ENCODE measurements at regions not wholly inside any gene's neighbourhood (a gene's known extent, or its start where the extent isn't known, plus 50 kb on each side); places are given as distances from the start of the nearest gene placed in this dataset.

DNA sequence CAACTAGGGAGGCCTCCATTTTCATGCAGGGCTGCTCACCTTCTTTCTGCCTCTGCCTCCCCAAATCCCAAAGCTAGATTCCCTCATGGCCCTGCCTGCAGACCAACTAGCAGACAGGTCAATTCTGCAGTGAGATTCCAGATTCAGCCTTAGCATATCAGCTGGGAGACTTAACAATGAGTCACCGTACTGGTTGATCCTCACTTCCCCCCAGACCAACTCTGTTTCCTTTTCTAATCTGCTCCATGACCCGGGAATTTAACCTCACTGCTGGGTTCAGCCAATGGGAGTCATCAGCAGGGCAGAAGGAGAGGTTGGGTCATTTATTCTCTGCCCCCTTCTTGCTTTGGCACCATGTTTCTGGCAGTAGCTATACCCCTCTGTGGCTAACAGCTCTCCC, 140.6 kb upstream of the GRIK3 start:
- H3K4me1 ChIP-seq (ENCODE audit: insufficient read depth), result no peaks in the 10 kb centered on the region
- H3K4me3 ChIP-seq, result no peak overlapping the region
- H3F3A ChIP-seq (replicated peaks; ENCODE audit: low read depth), result no peaks in the 10 kb centered on the region
- no peak for TF ChIP-seq STAT1 (IDR thresholded peaks at IDR 0.05; ENCODE audit: unreplicated experiment)
- TF ChIP-seq NANOG (IDR thresholded peaks at IDR 0.05; ENCODE audit: borderline replicate concordance), result no peak
- TF ChIP-seq CTCF (conservative IDR thresholded peaks at IDR 0.05; ENCODE audit: low read depth in 2 of 2), result no peak
- no peak for TF ChIP-seq ZNF331 (CRISPR knock-in tag; IDR thresholded peaks at IDR 0.05; ENCODE audit: low read depth)
- no peak for TF ChIP-seq EZH2phosphoT487 (IDR thresholded peaks at IDR 0.05; ENCODE audit: unreplicated experiment)
- no peak for TF ChIP-seq ZNF114 (CRISPR knock-in tag; IDR thresholded peaks at IDR 0.05)
- TF ChIP-seq JUNB (IDR thresholded peaks at IDR 0.05; ENCODE audit: unreplicated experiment), result no peak
- TF ChIP-seq, protein P1, sequence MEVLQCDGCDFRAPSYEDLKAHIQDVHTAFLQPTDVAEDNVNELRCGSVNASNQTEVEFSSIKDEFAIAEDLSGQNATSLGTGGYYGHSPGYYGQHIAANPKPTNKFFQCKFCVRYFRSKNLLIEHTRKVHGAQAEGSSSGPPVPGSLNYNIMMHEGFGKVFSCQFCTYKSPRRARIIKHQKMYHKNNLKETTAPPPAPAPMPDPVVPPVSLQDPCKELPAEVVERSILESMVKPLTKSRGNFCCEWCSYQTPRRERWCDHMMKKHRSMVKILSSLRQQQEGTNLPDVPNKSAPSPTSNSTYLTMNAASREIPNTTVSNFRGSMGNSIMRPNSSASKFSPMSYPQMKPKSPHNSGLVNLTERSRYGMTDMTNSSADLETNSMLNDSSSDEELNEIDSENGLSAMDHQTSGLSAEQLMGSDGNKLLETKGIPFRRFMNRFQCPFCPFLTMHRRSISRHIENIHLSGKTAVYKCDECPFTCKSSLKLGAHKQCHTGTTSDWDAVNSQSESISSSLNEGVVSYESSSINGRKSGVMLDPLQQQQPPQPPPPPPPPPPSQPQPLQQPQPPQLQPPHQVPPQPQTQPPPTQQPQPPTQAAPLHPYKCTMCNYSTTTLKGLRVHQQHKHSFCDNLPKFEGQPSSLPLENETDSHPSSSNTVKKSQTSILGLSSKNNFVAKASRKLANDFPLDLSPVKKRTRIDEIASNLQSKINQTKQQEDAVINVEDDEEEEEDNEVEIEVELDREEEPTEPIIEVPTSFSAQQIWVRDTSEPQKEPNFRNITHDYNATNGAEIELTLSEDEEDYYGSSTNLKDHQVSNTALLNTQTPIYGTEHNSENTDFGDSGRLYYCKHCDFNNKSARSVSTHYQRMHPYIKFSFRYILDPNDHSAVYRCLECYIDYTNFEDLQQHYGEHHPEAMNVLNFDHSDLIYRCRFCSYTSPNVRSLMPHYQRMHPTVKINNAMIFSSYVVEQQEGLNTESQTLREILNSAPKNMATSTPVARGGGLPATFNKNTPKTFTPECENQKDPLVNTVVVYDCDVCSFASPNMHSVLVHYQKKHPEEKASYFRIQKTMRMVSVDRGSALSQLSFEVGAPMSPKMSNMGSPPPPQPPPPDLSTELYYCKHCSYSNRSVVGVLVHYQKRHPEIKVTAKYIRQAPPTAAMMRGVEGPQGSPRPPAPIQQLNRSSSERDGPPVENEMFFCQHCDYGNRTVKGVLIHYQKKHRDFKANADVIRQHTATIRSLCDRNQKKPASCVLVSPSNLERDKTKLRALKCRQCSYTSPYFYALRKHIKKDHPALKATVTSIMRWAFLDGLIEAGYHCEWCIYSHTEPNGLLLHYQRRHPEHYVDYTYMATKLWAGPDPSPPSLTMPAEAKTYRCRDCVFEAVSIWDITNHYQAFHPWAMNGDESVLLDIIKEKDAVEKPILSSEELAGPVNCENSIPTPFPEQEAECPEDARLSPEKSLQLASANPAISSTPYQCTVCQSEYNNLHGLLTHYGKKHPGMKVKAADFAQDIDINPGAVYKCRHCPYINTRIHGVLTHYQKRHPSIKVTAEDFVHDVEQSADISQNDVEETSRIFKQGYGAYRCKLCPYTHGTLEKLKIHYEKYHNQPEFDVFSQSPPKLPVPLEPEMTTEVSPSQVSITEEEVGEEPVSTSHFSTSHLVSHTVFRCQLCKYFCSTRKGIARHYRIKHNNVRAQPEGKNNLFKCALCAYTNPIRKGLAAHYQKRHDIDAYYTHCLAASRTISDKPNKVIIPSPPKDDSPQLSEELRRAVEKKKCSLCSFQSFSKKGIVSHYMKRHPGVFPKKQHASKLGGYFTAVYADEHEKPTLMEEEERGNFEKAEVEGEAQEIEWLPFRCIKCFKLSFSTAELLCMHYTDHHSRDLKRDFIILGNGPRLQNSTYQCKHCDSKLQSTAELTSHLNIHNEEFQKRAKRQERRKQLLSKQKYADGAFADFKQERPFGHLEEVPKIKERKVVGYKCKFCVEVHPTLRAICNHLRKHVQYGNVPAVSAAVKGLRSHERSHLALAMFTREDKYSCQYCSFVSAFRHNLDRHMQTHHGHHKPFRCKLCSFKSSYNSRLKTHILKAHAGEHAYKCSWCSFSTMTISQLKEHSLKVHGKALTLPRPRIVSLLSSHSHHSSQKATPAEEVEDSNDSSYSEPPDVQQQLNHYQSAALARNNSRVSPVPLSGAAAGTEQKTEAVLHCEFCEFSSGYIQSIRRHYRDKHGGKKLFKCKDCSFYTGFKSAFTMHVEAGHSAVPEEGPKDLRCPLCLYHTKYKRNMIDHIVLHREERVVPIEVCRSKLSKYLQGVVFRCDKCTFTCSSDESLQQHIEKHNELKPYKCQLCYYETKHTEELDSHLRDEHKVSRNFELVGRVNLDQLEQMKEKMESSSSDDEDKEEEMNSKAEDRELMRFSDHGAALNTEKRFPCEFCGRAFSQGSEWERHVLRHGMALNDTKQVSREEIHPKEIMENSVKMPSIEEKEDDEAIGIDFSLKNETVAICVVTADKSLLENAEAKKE (CRISPR knock-in tag; IDR thresholded peaks at IDR 0.05), result no peak
- TF ChIP-seq ETS1 (IDR thresholded peaks at IDR 0.05), result no peak
- no peak for TF ChIP-seq REST (IDR thresholded peaks at IDR 0.05; ENCODE audit: unreplicated experiment)
- TF ChIP-seq CREB1 (CRISPR knock-in tag; IDR thresholded peaks at IDR 0.05; ENCODE audit: low read depth), result no peak
- no peak for TF ChIP-seq POLR2AphosphoS5 (IDR thresholded peaks at IDR 0.05; ENCODE audit: low read depth)
- no peak for TF ChIP-seq EZH2 (IDR thresholded peaks at IDR 0.05; ENCODE audit: low read depth, unreplicated experiment)
- H3K36me3 ChIP-seq (ENCODE audit: insufficient read depth), result no peaks in the 10 kb centered on the region
- H3K27ac Mint-ChIP-seq, result no peak overlapping the region
- no peak overlapping the region for H2AFZ ChIP-seq
- 0 out of 2 replicates have a peak, but pooled peaks cover 4% of the 10 kb centered on the region for H3K9me2 ChIP-seq (ENCODE audit: insufficient read depth)
- H3K27me3 ChIP-seq (ENCODE audit: insufficient read depth), result no peaks in the 10 kb centered on the region
- no peak overlapping the region for H3K4me3 Mint-ChIP-seq
- peaks cover 2% of the 10 kb centered on the region for H3K27me3 Mint-ChIP-seq (ENCODE audit: insufficient read depth, low read depth, poor library complexity)
- no peaks in the 10 kb centered on the region for H4K20me1 ChIP-seq (replicated peaks; ENCODE audit: insufficient read depth)
- no peak overlapping the region for H3K27ac ChIP-seq (ENCODE audit: low read depth)
- H3K4me1 Mint-ChIP-seq, result peaks cover 18% of the 10 kb centered on the region
- H3K4me2 ChIP-seq, result no peak overlapping the region
- ATAC-seq, result no peak
- H3K79me2 ChIP-seq (replicated peaks; ENCODE audit: insufficient read depth), result no peaks in the 10 kb centered on the region
- H3K9me3 Mint-ChIP-seq, result no peaks in the 10 kb centered on the region
- H3K36me3 Mint-ChIP-seq (ENCODE audit: low read depth), result no peaks in the 10 kb centered on the region
- DNase-seq (ENCODE audit: low spot score), result no peak
